COR-L47 (cell line): ENCODE measurements at regions not wholly inside any gene's neighbourhood (a gene's known extent, or its start where the extent isn't known, plus 50 kb on each side); places are given as distances from the start of the nearest gene placed in this dataset.
"Not testable (repeated sequence)": the region's sequence is repeated elsewhere in the genome, so short reads cannot be mapped to it uniquely, and the experiment has no call there.

Source experiments
- DNase-seq: peaks from one replicate; lab custom pipeline; 2025; lab: John Stamatoyannopoulos, UW

DNA sequence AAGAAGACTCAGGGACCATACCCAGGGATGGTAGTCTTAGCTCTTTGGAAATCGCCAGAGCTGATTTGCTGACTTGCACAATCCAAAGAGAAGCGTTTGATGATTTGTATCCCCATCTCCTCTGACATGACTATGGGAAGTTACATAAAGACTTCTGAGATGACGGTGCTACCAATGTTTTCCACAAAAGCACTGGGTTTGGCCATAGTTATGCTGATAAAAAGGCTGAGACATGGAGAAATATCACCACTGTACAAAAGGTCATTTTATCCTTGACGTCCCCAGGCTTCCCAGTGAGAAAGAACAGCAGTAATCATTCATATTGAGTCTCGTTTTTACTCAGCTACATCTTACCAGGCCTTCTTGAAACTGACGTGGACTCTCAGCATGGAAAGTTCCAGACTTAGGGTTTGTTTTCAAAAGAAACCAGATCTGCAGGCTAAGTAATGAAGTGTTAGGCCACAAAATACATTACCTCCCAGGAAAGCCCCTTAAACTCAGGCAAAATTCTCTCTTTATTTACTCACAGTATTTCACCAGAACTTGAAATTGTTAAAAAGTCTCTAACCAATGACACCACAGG lies 370.3 kb upstream of the JARID2 start:
- DNase-seq, result no peak

DNA sequence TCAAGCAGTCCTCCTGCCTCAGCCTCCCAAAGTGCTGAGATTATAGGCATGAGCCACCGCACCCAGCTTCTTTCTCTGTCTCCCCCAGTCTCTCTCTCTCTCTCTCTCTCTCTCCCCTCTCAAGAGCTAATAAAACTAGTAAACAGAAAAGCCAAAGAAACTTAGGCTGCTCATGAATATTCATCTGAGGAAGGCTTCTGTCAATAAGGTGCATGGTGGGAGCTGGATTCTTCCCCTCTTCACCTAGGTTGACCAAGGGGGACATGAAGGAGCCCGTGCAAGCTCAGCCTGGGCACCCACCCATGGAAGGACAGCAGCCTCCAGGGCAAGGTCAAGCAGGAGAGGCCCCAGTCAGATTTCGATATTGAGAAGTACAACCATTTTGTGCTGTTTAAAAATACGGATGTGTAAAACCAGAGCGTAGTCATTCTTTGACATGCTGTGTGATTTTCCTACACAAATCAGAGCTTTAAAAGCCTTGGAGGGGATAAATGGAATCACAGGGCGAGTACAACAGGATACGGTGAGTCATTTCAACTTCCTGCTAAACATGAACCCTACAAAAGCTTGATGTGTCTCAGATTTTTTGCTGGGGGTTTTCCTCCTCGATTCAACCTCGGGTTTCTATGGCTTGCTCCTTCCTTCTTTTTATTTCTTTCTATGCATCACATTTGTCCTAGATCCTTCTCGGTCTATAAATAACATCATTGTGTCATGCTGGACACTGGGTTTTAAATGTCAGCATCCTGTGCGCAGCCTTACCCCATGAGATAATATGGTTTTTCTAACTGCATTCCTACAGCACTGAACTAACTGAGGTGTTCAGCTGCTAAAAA lies 368.9 kb upstream of the JARID2 start:
- DNase-seq, result no peak

- DNase-seq, result no peak
Measured at GRCh38 chr6:14877758-14878157, 368.1 kb upstream of the JARID2 start.

- no peak for DNase-seq
Measured at GRCh38 chr6:14880052-14880451, 365.8 kb upstream of the JARID2 start.

- DNase-seq, result no peak
Measured at GRCh38 chr6:14880677-14881076, 365.2 kb upstream of the JARID2 start.

- no peak for DNase-seq
Measured at GRCh38 chr6:14881398-14881797, 364.5 kb upstream of the JARID2 start.

GRCh38 chr6:14882394-14883026 lies 363.4 kb upstream of the JARID2 start:
- DNase-seq, result no peak

GRCh38 chr6:14883921-14884320 lies 361.9 kb upstream of the JARID2 start:
- DNase-seq, result no peak

DNA sequence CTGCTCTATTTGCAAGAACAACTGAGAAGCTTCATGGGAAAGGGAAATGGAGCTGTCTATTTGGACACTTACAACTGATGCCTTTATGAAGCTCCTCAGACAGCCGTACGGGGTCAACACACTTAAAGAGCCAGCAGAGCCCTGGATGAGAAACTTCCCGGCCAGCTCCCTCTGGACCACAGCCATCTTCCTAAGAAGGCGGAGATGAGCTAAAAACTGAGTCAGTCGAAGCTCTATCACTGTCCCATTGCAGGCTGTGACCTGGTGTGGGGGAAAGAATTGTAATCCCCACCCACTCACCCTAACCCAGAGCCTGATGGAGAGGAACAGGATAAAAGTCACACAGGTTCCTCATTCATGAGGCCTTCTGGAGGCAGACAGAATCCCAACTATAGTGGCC lies 360.4 kb upstream of the JARID2 start:
- no peak for DNase-seq

GRCh38 chr6:14887181-14887580 lies 358.7 kb upstream of the JARID2 start:
- no peak for DNase-seq

DNA sequence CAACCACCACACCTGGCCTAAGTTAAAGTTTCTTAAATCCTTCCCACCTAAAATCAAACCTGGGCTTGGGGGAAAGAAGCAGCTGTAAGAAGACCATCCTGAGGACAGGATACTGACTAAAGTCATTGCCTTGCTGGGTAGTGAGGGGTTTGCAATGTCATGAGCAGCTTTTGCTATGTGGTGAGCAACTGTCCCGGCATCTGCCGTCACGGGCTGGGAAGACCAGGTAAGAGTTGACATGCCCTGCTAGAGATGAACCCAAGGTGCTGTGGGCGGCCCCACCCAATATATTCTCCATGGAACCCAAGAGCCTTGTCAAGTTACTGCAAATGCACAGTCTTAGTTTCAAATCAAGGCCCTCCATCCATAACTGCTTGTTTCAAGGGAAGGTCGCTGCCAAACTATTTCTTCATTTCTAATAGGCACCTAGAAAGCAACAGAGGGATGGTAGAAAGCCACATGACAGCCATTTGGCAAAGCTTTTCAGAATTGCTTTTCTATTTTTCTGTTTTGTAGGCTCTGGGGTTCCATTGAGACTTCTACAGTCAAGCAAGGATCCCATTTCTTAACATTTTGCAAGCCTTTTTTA lies 357.8 kb upstream of the JARID2 start:
- no peak for DNase-seq

DNA sequence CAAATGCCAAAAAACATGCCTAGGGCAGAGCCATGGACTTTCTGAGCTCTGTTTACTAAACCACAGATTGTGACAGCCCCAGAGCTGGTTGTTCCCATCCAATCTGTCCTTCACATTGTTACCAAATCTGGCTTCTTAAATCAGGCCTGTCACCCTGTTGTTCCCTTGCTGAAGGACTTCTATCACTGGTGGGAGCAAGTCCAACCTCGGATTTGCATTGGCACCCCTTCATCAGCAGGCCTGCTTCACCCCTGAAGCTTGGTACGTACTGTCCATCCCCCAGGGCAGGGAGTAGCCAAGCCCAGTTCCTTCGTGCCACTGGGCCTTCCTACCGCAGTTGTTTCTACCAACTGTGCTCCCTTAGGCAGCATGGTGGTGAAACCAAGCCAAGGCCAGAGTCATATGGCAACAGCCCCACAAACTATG lies 357.3 kb upstream of the JARID2 start:
- DNase-seq, result no peak

DNA sequence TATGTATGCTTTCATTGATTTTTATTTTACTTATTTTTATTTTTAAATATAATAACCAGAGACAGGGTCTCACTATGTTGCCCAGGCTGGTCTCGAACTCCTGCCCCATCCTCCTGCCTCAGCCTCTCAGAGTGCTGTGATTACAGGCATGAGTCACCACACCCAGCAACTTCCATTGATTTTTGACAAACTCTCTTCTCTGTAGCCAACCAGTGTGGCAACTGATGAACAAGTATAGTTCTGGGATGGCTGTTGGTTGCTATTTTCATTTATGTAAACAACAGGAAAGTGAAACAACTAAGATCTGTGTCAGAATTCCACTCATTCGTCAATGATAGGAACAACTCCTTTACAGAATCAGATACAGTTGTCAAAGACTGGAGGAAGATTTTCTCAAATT lies 356.7 kb upstream of the JARID2 start:
- no peak for DNase-seq

DNA sequence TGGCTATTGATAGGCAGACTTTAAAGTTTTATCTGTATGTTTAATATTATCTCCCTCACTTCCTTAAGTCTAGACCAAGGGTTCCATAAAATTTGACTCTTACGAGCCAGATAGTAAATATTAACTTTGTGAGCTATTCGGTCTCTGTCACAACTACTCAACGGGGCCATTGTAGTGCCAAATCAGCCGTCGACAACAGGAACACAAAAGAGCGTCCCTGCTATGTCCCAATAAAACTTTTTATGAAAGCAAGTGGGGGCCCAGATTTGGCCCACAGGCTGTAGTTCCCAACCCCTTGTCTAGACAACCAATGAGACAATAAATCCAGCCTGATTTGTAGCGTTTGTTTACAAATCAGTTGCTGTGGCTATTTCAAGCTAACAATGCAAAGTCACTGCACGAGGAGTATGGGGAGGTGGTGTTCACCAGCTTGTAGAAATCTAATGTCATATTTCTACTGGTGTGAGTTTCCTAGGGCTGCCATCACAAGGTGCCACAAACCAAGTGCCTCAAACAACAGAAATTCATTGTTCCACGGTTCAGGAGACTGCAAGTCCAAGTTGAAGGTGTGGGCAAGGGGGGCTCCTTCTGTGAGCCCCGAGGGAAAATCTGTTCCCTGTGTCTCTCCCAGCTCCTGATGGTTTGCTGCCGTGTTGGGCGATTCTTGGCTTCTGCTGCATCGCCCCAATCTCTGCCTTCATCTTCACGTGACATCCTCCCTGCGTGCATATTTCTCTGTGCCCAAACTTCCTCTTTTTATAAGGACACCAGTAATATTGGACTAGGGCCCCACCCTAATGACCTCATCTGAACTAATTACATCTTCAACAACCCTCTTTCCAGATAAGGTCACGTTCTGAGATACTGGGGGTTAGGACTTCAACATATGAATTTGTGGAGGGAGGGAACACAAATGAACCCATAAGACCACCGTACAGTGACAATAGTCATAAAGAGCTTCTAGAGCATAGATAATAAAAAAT lies 356.0 kb upstream of the JARID2 start:
- no peak for DNase-seq

DNA sequence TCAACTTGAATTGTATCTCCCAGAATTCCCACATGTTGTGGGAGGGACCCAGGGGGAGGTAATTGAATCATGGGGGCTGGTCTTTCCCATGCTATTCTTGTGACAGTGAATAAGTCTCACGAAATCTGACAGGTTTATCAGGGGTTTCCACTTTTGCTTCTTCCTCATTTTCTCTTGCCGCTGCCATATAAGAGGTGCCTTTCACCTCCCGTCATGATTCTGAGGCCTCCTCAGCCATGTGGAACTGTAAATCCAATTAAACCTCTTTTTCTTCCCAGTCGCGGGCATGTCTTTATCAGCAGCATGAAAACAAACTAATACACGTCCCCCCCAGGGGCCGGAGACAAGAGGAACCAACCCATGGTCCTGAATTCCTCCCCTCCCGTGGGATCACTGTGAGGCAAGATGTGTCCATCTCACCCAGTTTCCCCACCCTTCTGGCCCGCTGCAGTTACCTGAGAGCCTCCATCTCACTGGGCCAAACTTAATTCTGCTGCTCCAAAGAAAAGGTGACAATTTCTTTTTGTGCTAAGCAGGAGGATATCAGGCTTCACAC lies 354.0 kb upstream of the JARID2 start:
- DNase-seq, result not testable (repeated sequence)

DNA sequence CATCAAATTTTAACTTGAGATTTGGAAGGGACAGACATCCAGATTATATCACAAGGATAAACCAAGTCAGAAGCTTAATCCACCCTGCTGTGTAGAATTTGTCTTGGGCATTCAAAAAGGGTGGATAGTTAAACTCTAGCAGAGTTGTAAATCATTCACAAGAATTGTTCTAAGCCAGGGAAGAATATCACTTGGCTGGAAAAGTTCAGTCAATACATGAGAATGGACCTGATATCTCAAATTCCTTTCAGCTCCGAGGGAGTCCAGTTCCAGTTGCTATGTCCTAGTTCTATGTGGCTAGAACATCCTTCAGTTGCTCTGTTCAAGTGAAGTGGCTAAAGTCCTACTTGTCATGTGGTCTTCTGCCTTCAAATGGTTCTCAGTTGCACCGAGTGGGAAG lies 351.8 kb upstream of the JARID2 start:
- DNase-seq, result no peak

DNA sequence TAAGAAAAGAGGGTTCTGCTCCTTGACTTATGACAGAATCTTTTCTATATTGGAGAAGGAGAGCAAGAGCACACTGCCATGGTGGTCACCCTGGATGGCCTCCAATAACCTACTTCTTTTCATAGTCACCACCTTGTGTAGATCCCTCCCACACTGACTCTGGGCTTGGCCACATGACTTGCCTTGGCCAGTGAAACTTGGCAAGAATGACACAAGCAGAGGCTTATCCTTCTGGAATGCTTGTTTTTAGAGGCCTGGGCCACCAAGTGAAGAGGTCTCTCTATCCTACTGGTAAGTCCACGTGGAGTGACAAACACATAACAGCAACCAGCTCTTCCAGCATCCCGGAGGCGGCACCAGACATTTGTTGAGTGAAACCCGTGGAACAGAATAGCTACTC lies 349.4 kb upstream of the JARID2 start:
- no peak for DNase-seq

DNA sequence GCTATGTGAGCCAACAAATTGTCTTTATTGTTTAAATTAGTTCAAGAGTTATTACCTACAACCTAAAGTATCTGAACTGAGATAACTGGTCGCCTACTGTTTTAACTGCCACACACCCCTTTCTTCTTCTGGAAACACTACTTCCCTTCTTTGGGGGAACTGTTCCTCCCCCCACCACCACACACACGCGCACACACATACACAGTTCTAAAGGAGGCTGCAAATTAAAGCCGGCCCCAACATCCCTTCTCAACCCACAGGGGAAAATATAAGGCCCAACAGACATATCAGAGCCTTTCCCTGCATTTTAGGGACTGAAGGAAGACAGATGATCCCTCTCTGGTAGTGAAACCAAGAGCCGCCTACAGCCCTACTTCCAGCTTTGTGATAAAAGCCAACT lies 348.0 kb upstream of the JARID2 start:
- DNase-seq, result no peak

- not testable (repeated sequence) for DNase-seq
Measured at GRCh38 chr6:14899441-14899840, 346.4 kb upstream of the JARID2 start.

GRCh38 chr6:14900919-14901318 lies 344.9 kb upstream of the JARID2 start:
- DNase-seq, result no peak
